Breast epithelium (tissue), 3 donors: ENCODE measurements at regions not wholly inside any gene's neighbourhood (a gene's known extent, or its start where the extent isn't known, plus 50 kb on each side); places are given as distances from the start of the nearest gene placed in this dataset.

ENCODE experiments used
- CTCF ChIP-seq, 3 donors: fragments of 450-650 bp; IDR thresholded peaks; one replicate each; pipeline ENCODE4 v1.5.1; 2016 to 2017; ENCODE audit warnings: antibody characterized with exemption in 3 of 3, mild to moderate bottlenecking in 3 of 3, moderate library complexity in 3 of 3
- POLR2A ChIP-seq: fragments of 450-650 bp; IDR thresholded peaks from one replicate; pipeline ENCODE4 v1.6.1; 2016; ENCODE audit warnings: antibody characterized with exemption, mild to moderate bottlenecking, moderate library complexity
- POLR2AphosphoS5 ChIP-seq, 3 donors: sonication (generic); formaldehyde crosslinking; IDR thresholded peaks; one replicate each; pipeline ENCODE4 v1.6.1; 2017; ENCODE audit warnings: antibody characterized with exemption in 3 of 3

GRCh38 chr13:65064967-65065366 lies 2165.2 kb downstream of the PCDH9 start:
- TF ChIP-seq POLR2AphosphoS5 (IDR thresholded peaks at IDR 0.05) (no peak), CTCF (IDR thresholded peaks at IDR 0.05) (no peak), POLR2A (no peak)
